ENCODE measurements at regions not wholly inside any gene's neighbourhood (a gene's known extent, or its start where the extent isn't known, plus 50 kb on each side); places are given as distances from the start of the nearest gene placed in this dataset.

DNA sequence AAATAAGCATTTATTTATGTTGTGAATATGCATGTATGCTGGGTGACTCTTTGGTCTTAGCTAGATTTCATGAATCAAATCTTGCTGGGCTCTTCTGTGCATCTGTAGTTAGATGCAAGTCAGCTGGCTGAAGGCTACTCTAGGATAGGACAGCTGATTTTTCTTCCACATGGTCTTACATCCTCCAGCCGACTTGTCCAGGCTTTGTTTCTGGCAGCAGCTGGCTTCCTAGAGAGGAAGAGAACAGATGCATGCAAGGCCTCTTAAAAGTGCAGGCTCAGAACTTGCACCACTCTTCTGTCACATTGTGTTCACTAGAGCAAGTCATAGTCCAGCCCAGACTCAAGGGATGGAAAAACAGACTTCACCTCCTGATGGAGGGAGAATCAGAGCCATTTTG lies 435.4 kb upstream of the STXBP6 start:
- no peak for TF ChIP-seq SETDB1 (IDR thresholded peaks at IDR 0.05; ENCODE audit: low read length)
- no peak for TF ChIP-seq POLR3A (IDR thresholded peaks at IDR 0.05; ENCODE audit: borderline replicate concordance, extremely low read depth, insufficient read depth, insufficient read length)
- TF ChIP-seq BCOR (IDR thresholded peaks at IDR 0.05), result no peak
- no peak for TF ChIP-seq KLF10 (CRISPR knock-in tag; IDR thresholded peaks at IDR 0.05)
- TF ChIP-seq RBM14 (IDR thresholded peaks at IDR 0.05; ENCODE audit: borderline replicate concordance, insufficient read depth, low read depth, low read length), result no peak

Data from K562 (cell line).